K562 (cell line): ENCODE measurements at regions not wholly inside any gene's neighbourhood (a gene's known extent, or its start where the extent isn't known, plus 50 kb on each side); places are given as distances from the start of the nearest gene placed in this dataset.

Source experiments
- RERE ChIP-seq: sonication (generic); formaldehyde crosslinking; IDR thresholded peaks from 2 replicates; pipeline ENCODE4 v1.8.0; 2023; ENCODE audit warnings: missing genetic modification reagents, mild to moderate bottlenecking, borderline replicate concordance
- ZBTB34 ChIP-seq: fragments of 250-450 bp; sonication (Bioruptor Pico); IDR thresholded peaks from 2 replicates; pipeline ENCODE4 v1.8.0; 2021; ENCODE audit warnings: mild to moderate bottlenecking, moderate library complexity
- ZNF518B ChIP-seq: fragments of 250-450 bp; sonication (Bioruptor Pico); IDR thresholded peaks from 2 replicates; pipeline ENCODE4 v1.5.0; 2021; ENCODE audit warnings: mild to moderate bottlenecking, moderate library complexity

GRCh38 chr18:32583431-32583830 lies 112.7 kb upstream of the GAREM1 start (continued):
- TF ChIP-seq RERE (no peak), ZNF518B (CRISPR knock-in tag) (no peak), ZBTB34 (CRISPR knock-in tag) (no peak)
